Stomach (tissue), 8 donors: ENCODE measurements at regions not wholly inside any gene's neighbourhood (a gene's known extent, or its start where the extent isn't known, plus 50 kb on each side); places are given as distances from the start of the nearest gene placed in this dataset.

Source experiments
- DNase-seq, 2 donors: peaks; one replicate each; pipeline versions ENCODE4 v3.0.0 to v3.0.0-alpha.2; 2013 to 2019
- H3K27ac ChIP-seq, 5 donors: fragments of 200-600 bp in 4 of 5; sonication (generic) in 4 of 5; one replicate each; pipeline ENCODE4 v1.5.1; 2013 to 2019; ENCODE audit warnings: mild to moderate bottlenecking in 1 of 5, moderate library complexity in 1 of 5
- H3K27me3 ChIP-seq, 3 donors: fragments of 200-600 bp; sonication (generic); one replicate each; pipeline ENCODE4 v1.5.1; 2017 to 2019; ENCODE audit warnings: mixed run types in 1 of 3
- H3K36me3 ChIP-seq, 4 donors: fragments of 200-600 bp; sonication (generic); 1 replicate in 3 of 4; 2 replicates in 1 of 4; pipeline ENCODE4 v1.5.1; 2016 to 2019
- H3K4me1 ChIP-seq, 4 donors: fragments of 200-600 bp; sonication (generic); one replicate each; pipeline ENCODE4 v1.5.1; 2016 to 2019
- H3K4me3 ChIP-seq, 4 donors: fragments of 200-600 bp; sonication (generic) in 3 of 4; one replicate each; pipeline ENCODE4 v1.5.1; 2016 to 2019; ENCODE audit warnings: mild to moderate bottlenecking in 1 of 4
- H3K9me3 ChIP-seq, 4 donors: fragments of 200-600 bp; sonication (generic); one replicate each; pipeline ENCODE4 v1.5.1; 2016 to 2019
- CTCF ChIP-seq, 7 experiments: fragments of 450-650 bp in 4 of 7; fragments of 200-600 bp in 3 of 7; sonication (generic) in 3 of 7; IDR thresholded peaks; one replicate each; pipeline ENCODE4 v1.5.1; 2016 to 2019; ENCODE audit warnings: antibody characterized with exemption in 7 of 7, control low read depth in 2 of 7, mild to moderate bottlenecking in 1 of 7
- EP300 ChIP-seq: sonication (generic); formaldehyde crosslinking; IDR thresholded peaks from one replicate; pipeline ENCODE4 v1.6.1; 2017; ENCODE audit warnings: antibody characterized with exemption
- POLR2A ChIP-seq, 4 donors: fragments of 450-650 bp; IDR thresholded peaks; one replicate each; pipeline ENCODE4 v1.6.1; 2016; ENCODE audit warnings: antibody characterized with exemption in 4 of 4, control low read depth in 2 of 4, mild to moderate bottlenecking in 1 of 4, moderate library complexity in 1 of 4
- POLR2AphosphoS5 ChIP-seq, 3 donors: sonication (generic); formaldehyde crosslinking; IDR thresholded peaks; one replicate each; pipeline ENCODE4 v1.6.1; 2016; ENCODE audit warnings: antibody characterized with exemption in 3 of 3
- WGBS, 5 donors: extraction: QIAGEN DNeasy Blood & Tissue Kit in 3 of 5; methylation state at CpG; one replicate each; pipeline versions ENCODE4 v1.1.5 to v1.1.7; 2013 to 2018; 5-methylcytosine and 5-hydroxymethylcytosine counted together
- intact Hi-C: fragments of 100-400 bp; cut with DNase I; formaldehyde crosslinking; loops from one replicate; pipeline ENCODE4 v1.15.1; 2023; ENCODE audit warnings: low total_unique reads
- donor health status: healthy with polysubstance abuse.
- donor health status: Bipolar disorder and iron deficiency.
- donor health status: healthy.

GRCh38 chr7:149626972-149627371, 129.4 kb upstream of the ZNF746 start:
- intact Hi-C loops = no loop called here

GRCh38 chr7:149625947-149626392, 128.4 kb upstream of the ZNF746 start:
- Histone ChIP-seq H3K27me3 (peaks cover 0 to 7% (median 0%) of the 10 kb centered on the region in 3 donors), H3K36me3 (peaks cover 2 to 9% (median 4%) of the 10 kb centered on the region in 4 donors), H3K9me3 (no peaks in the 10 kb centered on the region), H3K4me1 (peaks cover 23 to 34% (median 29%) of the 10 kb centered on the region in 4 donors), H3K4me3 (no peak overlapping the region), H3K27ac (peak overlapping the region in 1 of 5 donors; percentile 8)
- no peak for DNase-seq
- TF ChIP-seq POLR2AphosphoS5 (IDR thresholded peaks at IDR 0.05) (no peak), CTCF (IDR thresholded peaks at IDR 0.05) (no peak), EP300 (no peak), POLR2A (IDR thresholded peaks at IDR 0.05) (no peak)
- intact Hi-C loops = no loop called here
- 40 to 62% (median 49%) methylated on average over 7 of the region's 7 CpGs for WGBS, 5 donors

More at GRCh38 chr7:149626972-149627371, 129.4 kb upstream of the ZNF746 start:
- 68 to 76% (median 69%) methylated on average over 10 of the region's 10 CpGs for WGBS, 5 donors
- H3K36me3 ChIP-seq = no peaks in the 10 kb centered on the region
- H3K4me1 ChIP-seq = peaks cover 23 to 33% (median 27%) of the 10 kb centered on the region in 4 donors
- peaks cover 0 to 7% (median 0%) of the 10 kb centered on the region in 3 donors for H3K27me3 ChIP-seq
- TF ChIP-seq POLR2A (IDR thresholded peaks at IDR 0.05) (no peak), EP300 (no peak), CTCF (IDR thresholded peaks at IDR 0.05) (no peak), POLR2AphosphoS5 (IDR thresholded peaks at IDR 0.05) (no peak)
- H3K9me3 ChIP-seq = no peaks in the 10 kb centered on the region
- no peak overlapping the region for H3K4me3 ChIP-seq
- DNase-seq = no peak
- H3K27ac ChIP-seq = no peak overlapping the region

- peak overlapping the region in 4 of 5 donors; percentile 86 to 93 (median 88) for H3K27ac ChIP-seq
- peaks cover 0 to 2% (median 0%) of the 10 kb centered on the region in 3 donors for H3K27me3 ChIP-seq
- H3K36me3 ChIP-seq = peaks cover 7 to 14% (median 10%) of the 10 kb centered on the region in 4 donors
- peak; percentile 66 to 82 for DNase-seq
- WGBS, 5 donors = 24 to 34% (median 26%) methylated on average over 17 of the region's 17 CpGs
- no peaks in the 10 kb centered on the region for H3K9me3 ChIP-seq
- peak overlapping the region; percentile 79 to 99 (median 86) for H3K4me3 ChIP-seq
- H3K4me1 ChIP-seq = peaks cover 23 to 34% (median 29%) of the 10 kb centered on the region in 4 donors
- TF ChIP-seq EP300 (no peak), CTCF (IDR thresholded peaks at IDR 0.05) (peak in 5 of 7 experiments; percentile 19 to 63 (median 37))
- intact Hi-C loops = no loop called here
These were observed 127.8 kb upstream of the ZNF746 start for GRCh38 chr7:149625340-149625946.

GRCh38 chr7:149624419-149625339, 127.1 kb upstream of the ZNF746 start:
- Histone ChIP-seq H3K9me3 (no peaks in the 10 kb centered on the region), H3K36me3 (peaks cover 15 to 22% (median 17%) of the 10 kb centered on the region in 4 donors), H3K4me3 (peak overlapping the region; percentile 79 to 99 (median 86)), H3K27me3 (no peaks in the 10 kb centered on the region), H3K4me1 (peaks cover 23 to 34% (median 29%) of the 10 kb centered on the region in 4 donors), H3K27ac (peak overlapping the region; percentile 86 to 93 (median 87))
- DNase-seq = peak; percentile 96 to 97
- WGBS, 5 donors = 1 to 6% (median 2%) methylated on average over 18 to 97 of the region's 97 CpGs
- TF ChIP-seq CTCF (IDR thresholded peaks at IDR 0.05) = peak in 5 of 7 experiments; percentile 68 to 99 (median 96)
- peak in 1 of 4 donors; percentile 10 for TF ChIP-seq POLR2A (IDR thresholded peaks at IDR 0.05)
- no peak for TF ChIP-seq EP300
- peak; percentile 94 to 95 (median 94) for TF ChIP-seq POLR2AphosphoS5 (IDR thresholded peaks at IDR 0.05)
- intact Hi-C loops = no loop called here
